ENCODE measurements at regions not wholly inside any gene's neighbourhood (a gene's known extent, or its start where the extent isn't known, plus 50 kb on each side); places are given as distances from the start of the nearest gene placed in this dataset.
"Not testable (repeated sequence)": the region's sequence is repeated elsewhere in the genome, so short reads cannot be mapped to it uniquely, and the experiment has no call there.

- DNase-seq: no peak
Measured at GRCh38 chr13:74771964-74772363, 637.8 kb upstream of the KLF12 start.

GRCh38 chr13:74770361-74770760 is 636.2 kb upstream of the KLF12 start:
- no peak for DNase-seq

GRCh38 chr13:74769333-74769732 is 635.1 kb upstream of the KLF12 start:
- no peak for DNase-seq

GRCh38 chr13:74768521-74769085 is 634.4 kb upstream of the KLF12 start:
- no peak for DNase-seq

GRCh38 chr13:74767050-74767449 is 632.8 kb upstream of the KLF12 start:
- DNase-seq: no peak

- DNase-seq: no peak
Measured at GRCh38 chr13:74765955-74766354, 631.8 kb upstream of the KLF12 start.

GRCh38 chr13:74761801-74762757 is 627.9 kb upstream of the KLF12 start:
- DNase-seq: no peak

GRCh38 chr13:74758188-74758587 is 624.0 kb upstream of the KLF12 start:
- peak; percentile 59 for DNase-seq

GRCh38 chr13:74755065-74755464 is 620.9 kb upstream of the KLF12 start:
- DNase-seq: no peak

GRCh38 chr13:74751739-74752138 is 617.5 kb upstream of the KLF12 start:
- DNase-seq: no peak

GRCh38 chr13:74747186-74747955 is 613.2 kb upstream of the KLF12 start:
- no peak for DNase-seq

GRCh38 chr13:74743992-74744391 is 609.8 kb upstream of the KLF12 start:
- DNase-seq: no peak

- DNase-seq: no peak
Measured at GRCh38 chr13:74741732-74742131, 607.5 kb upstream of the KLF12 start.

GRCh38 chr13:74732736-74733385 is 598.7 kb upstream of the KLF12 start:
- no peak for DNase-seq

- DNase-seq: no peak
Measured at GRCh38 chr13:74731731-74732130, 597.5 kb upstream of the KLF12 start.

GRCh38 chr13:74730556-74731331 is 596.5 kb upstream of the KLF12 start:
- no peak for DNase-seq

GRCh38 chr13:74726206-74726605 is 592.0 kb upstream of the KLF12 start:
- no peak for DNase-seq

GRCh38 chr13:74718232-74718842 is 584.1 kb upstream of the KLF12 start:
- DNase-seq: not testable (repeated sequence)

GRCh38 chr13:74715718-74716117 is 581.5 kb upstream of the KLF12 start:
- DNase-seq: no peak

- no peak for DNase-seq
Measured at GRCh38 chr13:74710006-74710405, 575.8 kb upstream of the KLF12 start.

- no peak for DNase-seq
Measured at GRCh38 chr13:74709226-74709625, 575.0 kb upstream of the KLF12 start.

GRCh38 chr13:74708629-74709028 is 574.4 kb upstream of the KLF12 start:
- DNase-seq: no peak
